ENCODE measurements at regions not wholly inside any gene's neighbourhood (a gene's known extent, or its start where the extent isn't known, plus 50 kb on each side); places are given as distances from the start of the nearest gene placed in this dataset.

- TF ChIP-seq TAF1 (conservative IDR thresholded peaks at IDR 0.05) (no peak), YY1 (IDR thresholded peaks at IDR 0.05) (no peak), SP1 (IDR thresholded peaks at IDR 0.05) (no peak), CTCF (IDR thresholded peaks at IDR 0.05; ENCODE audit: low read depth, low read length, missing input control) (no peak), MAX (IDR thresholded peaks at IDR 0.05) (no peak), RXRA (IDR thresholded peaks at IDR 0.05) (no peak), REST (IDR thresholded peaks at IDR 0.05) (no peak), ATF3 (IDR thresholded peaks at IDR 0.05) (no peak), NR2F2 (IDR thresholded peaks at IDR 0.05) (no peak), HNF4G (IDR thresholded peaks at IDR 0.05) (no peak), GABPA (IDR thresholded peaks at IDR 0.05 in 1 of 2, conservative IDR thresholded peaks at IDR 0.05 in 1 of 2) (no peak)
These were observed 405.9 kb upstream of the TBL1XR1 start for GRCh38 chr3:177603148-177603603.
